Gastroesophageal sphincter (tissue), 4 donors: ENCODE measurements at regions not wholly inside any gene's neighbourhood (a gene's known extent, or its start where the extent isn't known, plus 50 kb on each side); places are given as distances from the start of the nearest gene placed in this dataset.
"Not testable (repeated sequence)": the region's sequence is repeated elsewhere in the genome, so short reads cannot be mapped to it uniquely, and the experiment has no call there.

Experiments
- ATAC-seq: fragments of 150-250 bp; one replicate; pipeline ENCODE4 v1.9.1; 2016; ENCODE audit warnings: mild to moderate bottlenecking, moderate library complexity
- H3K27ac ChIP-seq, 4 donors: fragments of 200-600 bp; sonication (generic) in 3 of 4; 1 replicate in 3 of 4; 2 replicates in 1 of 4; pipeline ENCODE4 v1.5.1; 2016 to 2019
- H3K27me3 ChIP-seq: fragments of 200-600 bp; sonication (generic); one replicate; pipeline ENCODE4 v1.5.1; 2019
- H3K36me3 ChIP-seq, 2 donors: fragments of 200-600 bp; sonication (generic); one replicate each; pipeline ENCODE4 v1.5.1; 2019; ENCODE audit warnings: control low read depth in 1 of 2
- H3K4me1 ChIP-seq, 3 donors: fragments of 200-600 bp; sonication (generic); 1 replicate in 2 of 3; 2 replicates in 1 of 3; pipeline ENCODE4 v1.5.1; 2016 to 2019; ENCODE audit warnings: control low read depth in 2 of 3
- H3K4me3 ChIP-seq, 2 donors: fragments of 200-600 bp; sonication (generic); one replicate each; pipeline ENCODE4 v1.5.1; 2019; ENCODE audit warnings: mild to moderate bottlenecking in 1 of 2, moderate library complexity in 1 of 2
- H3K9me3 ChIP-seq, 3 donors: fragments of 200-600 bp; sonication (generic); one replicate each; pipeline ENCODE4 v1.5.1; 2017 to 2019; ENCODE audit warnings: control low read depth in 2 of 3
- EP300 ChIP-seq: sonication (generic); formaldehyde crosslinking; IDR thresholded peaks from one replicate; pipeline ENCODE4 v1.6.1; 2017; ENCODE audit warnings: antibody characterized with exemption, mild to moderate bottlenecking
- POLR2A ChIP-seq, 2 donors: fragments of 450-650 bp; IDR thresholded peaks; one replicate each; pipeline ENCODE4 v1.6.1; 2017; ENCODE audit warnings: antibody characterized with exemption in 2 of 2, mild to moderate bottlenecking in 2 of 2, moderate library complexity in 1 of 2
- POLR2AphosphoS5 ChIP-seq: sonication (generic); formaldehyde crosslinking; IDR thresholded peaks from one replicate; pipeline ENCODE4 v1.6.1; 2017; ENCODE audit warnings: antibody characterized with exemption
- WGBS, 2 donors: methylation state at CpG; one replicate each; pipeline ENCODE4 v1.1.5; 2018; ENCODE audit warnings: low coverage in 1 of 2; 5-methylcytosine and 5-hydroxymethylcytosine counted together
- TF ChIP-seq, protein P1 (sequence below), 4 experiments: fragments of 200-600 bp in 2 of 4; fragments of 450-650 bp in 2 of 4; sonication (generic) in 1 of 4; IDR thresholded peaks; one replicate each; pipeline ENCODE4 v1.5.1; 2017 to 2019; ENCODE audit warnings: antibody characterized with exemption in 4 of 4, mild to moderate bottlenecking in 2 of 4, moderate library complexity in 2 of 4

DNA sequence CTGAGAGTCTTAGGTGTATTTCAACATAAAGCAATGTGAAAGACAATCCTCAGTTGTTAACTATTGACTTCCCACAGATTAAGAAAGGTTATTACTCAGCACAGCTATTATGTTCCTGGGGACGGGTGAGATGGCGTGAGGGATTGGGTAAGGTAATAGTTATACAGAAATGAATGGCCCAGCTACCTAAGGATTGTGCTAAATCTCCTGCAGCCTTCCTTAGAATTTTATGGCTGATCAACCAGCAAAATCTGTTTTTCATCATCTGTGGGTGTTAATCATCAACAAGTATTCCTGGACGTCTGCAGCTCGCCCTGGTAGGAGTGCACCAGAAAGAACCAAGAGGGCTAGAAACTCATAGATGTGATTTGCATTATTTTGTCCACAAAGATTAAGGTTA lies 146.0 kb upstream of the IVNS1ABP start:
- Histone ChIP-seq H3K27ac (no peak overlapping the region), H3K36me3 (no peaks in the 10 kb centered on the region), H3K27me3 (no peaks in the 10 kb centered on the region), H3K4me1 (no peaks in the 10 kb centered on the region), H3K4me3 (no peak overlapping the region), H3K9me3 (no peaks in the 10 kb centered on the region)
- TF ChIP-seq, protein P1, sequence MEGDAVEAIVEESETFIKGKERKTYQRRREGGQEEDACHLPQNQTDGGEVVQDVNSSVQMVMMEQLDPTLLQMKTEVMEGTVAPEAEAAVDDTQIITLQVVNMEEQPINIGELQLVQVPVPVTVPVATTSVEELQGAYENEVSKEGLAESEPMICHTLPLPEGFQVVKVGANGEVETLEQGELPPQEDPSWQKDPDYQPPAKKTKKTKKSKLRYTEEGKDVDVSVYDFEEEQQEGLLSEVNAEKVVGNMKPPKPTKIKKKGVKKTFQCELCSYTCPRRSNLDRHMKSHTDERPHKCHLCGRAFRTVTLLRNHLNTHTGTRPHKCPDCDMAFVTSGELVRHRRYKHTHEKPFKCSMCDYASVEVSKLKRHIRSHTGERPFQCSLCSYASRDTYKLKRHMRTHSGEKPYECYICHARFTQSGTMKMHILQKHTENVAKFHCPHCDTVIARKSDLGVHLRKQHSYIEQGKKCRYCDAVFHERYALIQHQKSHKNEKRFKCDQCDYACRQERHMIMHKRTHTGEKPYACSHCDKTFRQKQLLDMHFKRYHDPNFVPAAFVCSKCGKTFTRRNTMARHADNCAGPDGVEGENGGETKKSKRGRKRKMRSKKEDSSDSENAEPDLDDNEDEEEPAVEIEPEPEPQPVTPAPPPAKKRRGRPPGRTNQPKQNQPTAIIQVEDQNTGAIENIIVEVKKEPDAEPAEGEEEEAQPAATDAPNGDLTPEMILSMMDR (IDR thresholded peaks at IDR 0.05) = no peak
- TF ChIP-seq POLR2AphosphoS5 (no peak), EP300 (no peak), POLR2A (IDR thresholded peaks at IDR 0.05) (no peak)
- 65 to 75% methylated on average over 4 of the region's 4 CpGs for WGBS, 2 donors
- no peak for ATAC-seq

DNA sequence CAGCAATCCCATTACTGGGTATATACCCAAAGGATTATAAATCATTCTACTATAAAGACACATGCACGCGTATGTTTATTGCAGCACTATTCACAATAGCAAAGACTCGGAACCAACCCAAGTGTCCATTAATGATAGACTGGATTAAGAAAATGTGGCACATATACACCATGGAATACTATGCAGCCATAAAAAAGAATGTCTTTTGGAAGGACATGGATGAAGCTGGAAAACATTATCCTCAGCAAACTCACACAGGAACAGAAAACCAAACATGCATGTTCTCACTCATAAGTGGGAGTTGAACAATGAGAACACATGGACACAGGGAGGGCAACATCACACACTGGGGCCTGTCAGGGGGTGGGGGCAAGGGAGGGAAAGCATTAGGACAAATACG lies 143.7 kb upstream of the IVNS1ABP start:
- not testable (repeated sequence) for H3K4me3 ChIP-seq, H3K4me1 ChIP-seq, H3K9me3 ChIP-seq, H3K36me3 ChIP-seq, ATAC-seq, H3K27me3 ChIP-seq, H3K27ac ChIP-seq
- WGBS, 2 donors = 93 to 97% methylated on average over 4 of the region's 4 CpGs

DNA sequence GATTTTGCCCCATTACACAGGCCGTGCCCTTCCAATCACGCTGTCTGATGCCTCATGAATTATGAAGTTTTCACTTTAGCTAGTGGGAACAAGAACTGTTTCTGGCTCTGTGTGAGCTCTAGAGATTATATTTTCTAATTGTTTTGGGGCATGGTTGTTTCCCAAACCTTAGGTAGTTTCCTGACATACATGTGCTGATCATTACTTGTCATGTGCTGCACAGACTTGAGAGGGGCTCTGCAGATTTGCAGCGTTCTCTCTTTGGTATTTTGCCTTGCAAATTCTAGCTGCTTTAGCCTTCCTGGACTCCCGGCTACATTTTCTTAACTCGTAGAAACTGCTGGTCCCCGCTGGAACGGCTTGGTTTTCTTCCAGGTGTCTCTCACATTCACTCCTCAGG lies 142.1 kb upstream of the IVNS1ABP start:
- no peaks in the 10 kb centered on the region for H3K27me3 ChIP-seq
- no peaks in the 10 kb centered on the region for H3K4me1 ChIP-seq
- TF ChIP-seq POLR2A (IDR thresholded peaks at IDR 0.05) = no peak
- no peak overlapping the region for H3K4me3 ChIP-seq
- H3K36me3 ChIP-seq = no peaks in the 10 kb centered on the region
- ATAC-seq = no peak
- no peak overlapping the region for H3K27ac ChIP-seq
- WGBS, 2 donors = 84 to 95% methylated on average over 5 to 7 of the region's 7 CpGs
- no peaks in the 10 kb centered on the region for H3K9me3 ChIP-seq

DNA sequence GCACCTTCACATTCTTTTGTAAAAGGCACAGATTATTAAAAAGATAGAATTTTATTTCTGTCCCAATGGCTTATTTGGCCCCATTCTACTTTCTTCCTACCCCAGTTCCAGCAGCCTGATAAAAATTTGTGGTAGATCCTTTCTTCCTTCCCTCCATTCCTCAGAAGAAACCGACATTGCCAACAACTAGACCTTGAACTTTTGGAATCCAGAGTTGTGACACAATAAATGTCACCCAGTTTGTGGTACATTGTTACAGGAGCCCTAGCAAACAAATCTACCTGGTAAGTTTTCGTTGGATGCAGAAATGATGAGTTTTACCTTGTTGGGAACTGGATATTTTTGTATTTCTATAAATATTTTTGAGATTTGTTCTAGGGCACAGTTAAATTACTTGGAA lies 141.6 kb upstream of the IVNS1ABP start:
- H3K27me3 ChIP-seq = no peaks in the 10 kb centered on the region
- H3K36me3 ChIP-seq = no peaks in the 10 kb centered on the region
- TF ChIP-seq POLR2AphosphoS5 (no peak), POLR2A (IDR thresholded peaks at IDR 0.05) (no peak), EP300 (no peak)
- TF ChIP-seq, protein P1 (IDR thresholded peaks at IDR 0.05) = no peak
- WGBS, 2 donors = 68 to 83% methylated on average over 2 of the region's 2 CpGs
- H3K4me3 ChIP-seq = no peak overlapping the region
- H3K27ac ChIP-seq = no peak overlapping the region
- no peak for ATAC-seq
- H3K4me1 ChIP-seq = no peaks in the 10 kb centered on the region
- no peaks in the 10 kb centered on the region for H3K9me3 ChIP-seq

DNA sequence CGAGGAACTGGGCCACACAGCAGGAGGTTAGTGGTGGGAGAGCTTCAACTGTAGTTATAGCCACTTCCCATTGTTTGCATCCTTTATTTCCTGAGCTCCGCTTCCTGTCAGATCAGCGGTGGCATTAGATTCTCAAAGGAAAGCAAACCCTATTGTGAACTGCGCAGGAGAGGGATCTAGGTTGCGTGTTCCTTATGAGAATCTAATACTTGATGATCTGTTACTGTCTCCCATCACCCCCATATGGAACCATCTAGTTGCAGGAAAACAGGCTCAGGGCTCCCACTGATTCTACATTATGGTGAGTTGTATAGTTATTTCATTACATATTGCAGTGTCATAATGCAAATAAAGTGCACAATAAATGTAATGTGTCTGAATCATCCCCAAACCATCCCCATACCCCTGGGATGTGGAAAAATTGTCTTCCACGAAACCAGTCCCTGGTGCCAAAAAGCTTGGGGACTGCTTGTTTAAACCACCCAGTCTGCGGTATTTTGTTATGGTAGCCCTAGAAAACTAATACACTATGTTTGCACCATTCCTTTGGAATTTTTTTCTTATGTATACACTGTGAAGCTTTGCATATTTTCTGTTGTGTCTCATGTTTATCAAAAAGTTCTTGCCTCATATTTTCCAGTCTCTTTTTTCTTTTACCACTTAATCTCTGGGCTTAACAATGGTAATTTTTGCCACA lies 136.6 kb upstream of the IVNS1ABP start:
- Histone ChIP-seq H3K36me3 (no peaks in the 10 kb centered on the region), H3K9me3 (no peaks in the 10 kb centered on the region), H3K27me3 (no peaks in the 10 kb centered on the region), H3K27ac (no peak overlapping the region), H3K4me3 (no peak overlapping the region), H3K4me1 (no peaks in the 10 kb centered on the region)
- ATAC-seq = no peak
- WGBS, 2 donors = 21 to 63% methylated on average over 2 to 5 of the region's 7 CpGs
- TF ChIP-seq POLR2AphosphoS5 (no peak), EP300 (no peak), POLR2A (IDR thresholded peaks at IDR 0.05) (no peak)
- TF ChIP-seq, protein P1 (IDR thresholded peaks at IDR 0.05) = no peak

DNA sequence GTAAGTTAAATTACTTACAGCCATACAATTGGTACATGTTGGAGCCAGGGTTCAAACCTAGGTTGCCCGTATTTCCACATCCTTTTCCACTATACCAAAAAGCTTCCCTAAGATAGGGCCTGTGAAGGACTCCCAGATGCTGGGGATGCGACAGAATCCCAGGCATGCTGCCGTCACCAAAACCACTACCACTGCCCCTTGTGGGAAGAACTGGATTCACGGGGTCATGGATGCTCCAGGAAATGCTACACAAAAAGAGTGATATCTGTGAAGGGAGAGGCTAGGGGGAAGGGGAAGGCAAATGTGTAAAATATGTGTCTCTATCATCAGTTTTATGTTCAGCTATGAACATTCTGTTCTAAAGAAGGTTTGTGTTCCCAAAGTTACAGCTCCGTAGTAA lies 133.9 kb upstream of the IVNS1ABP start:
- H3K27me3 ChIP-seq = no peaks in the 10 kb centered on the region
- TF ChIP-seq POLR2AphosphoS5 = no peak
- TF ChIP-seq EP300 = no peak
- no peak for TF ChIP-seq POLR2A (IDR thresholded peaks at IDR 0.05)
- TF ChIP-seq, protein P1 (IDR thresholded peaks at IDR 0.05) = no peak
- no peaks in the 10 kb centered on the region for H3K4me1 ChIP-seq
- H3K4me3 ChIP-seq = no peak overlapping the region
- no peak for ATAC-seq
- H3K9me3 ChIP-seq = no peaks in the 10 kb centered on the region
- H3K27ac ChIP-seq = no peak overlapping the region
- no peaks in the 10 kb centered on the region for H3K36me3 ChIP-seq
- WGBS, 2 donors = 81 to 93% methylated on average over 3 to 5 of the region's 5 CpGs
